PC-9 (cell line): ENCODE measurements at regions not wholly inside any gene's neighbourhood (a gene's known extent, or its start where the extent isn't known, plus 50 kb on each side); places are given as distances from the start of the nearest gene placed in this dataset.

Experiments
- BruUV-seq: library from RNA; stranded (reverse); fragments of 400-500 nt; replicated peaks from 2 replicates; lab custom pipeline; 2021; lab: Mats Ljungman, UMichigan
- CTCF ChIA-PET: fragments of 300-600 bp; sonication (Branson Sonifier 250); formaldehyde crosslinking; loops from one replicate; lab custom pipeline; 2022; ENCODE audit warnings: antibody characterized with exemption; lab: Charles Lee
- POLR2A ChIA-PET: fragments of 300-600 bp; sonication (Branson Sonifier 250); formaldehyde crosslinking; loops from one replicate; lab custom pipeline; 2022; ENCODE audit warnings: antibody characterized with exemption; ENCODE audit not compliant: unreplicated experiment; lab: Charles Lee
- DNase-seq, 2 experiments: peaks; one replicate each; pipeline versions ENCODE4 v3.0.0 to v3.0.0-alpha.2; 2015 to 2022; ENCODE audit warnings: mixed read lengths in 1 of 2
- H2AFZ ChIP-seq: fragments of 200-600 bp; sonication (generic); 2 replicates; pipeline ENCODE4 v1.8.1; 2017; ENCODE audit warnings: antibody characterized with exemption
- H3F3A ChIP-seq: fragments of 200-600 bp; sonication (generic); 2 replicates; pipeline ENCODE4 v1.8.1; 2017; ENCODE audit warnings: antibody characterized with exemption, mild to moderate bottlenecking, low read depth; ENCODE audit not compliant: insufficient read depth
- H3K27ac ChIP-seq: fragments of 200-600 bp; sonication (generic); 2 replicates; pipeline ENCODE4 v1.6.1; 2016; ENCODE audit warnings: mixed run types
- H3K27me3 ChIP-seq: fragments of 200-600 bp; sonication (generic); 2 replicates; pipeline ENCODE4 v1.6.1; 2016; ENCODE audit warnings: low read depth, mixed run types; ENCODE audit not compliant: insufficient read depth
- H3K36me3 ChIP-seq: fragments of 200-600 bp; sonication (generic); 2 replicates; pipeline ENCODE4 v1.6.1; 2016; ENCODE audit warnings: low read depth, mixed run types
- H3K4me1 ChIP-seq: fragments of 200-600 bp; sonication (generic); replicated peaks from 2 replicates; pipeline ENCODE4 v1.6.1; 2016; ENCODE audit warnings: mixed run types; ENCODE audit not compliant: insufficient read depth
- H3K4me2 ChIP-seq: fragments of 200-600 bp; sonication (generic); 2 replicates; pipeline ENCODE4 v1.6.1; 2017; ENCODE audit warnings: mixed run types
- H3K4me3 ChIP-seq: fragments of 200-600 bp; sonication (generic); 2 replicates; pipeline ENCODE4 v1.6.1; 2016; ENCODE audit warnings: mixed run types
- H3K79me2 ChIP-seq: fragments of 200-600 bp; sonication (generic); 2 replicates; pipeline ENCODE4 v1.6.1; 2017; ENCODE audit warnings: low read depth, mixed run types
- H3K9me2 ChIP-seq: fragments of 200-600 bp; sonication (generic); 2 replicates; pipeline ENCODE4 v1.8.1; 2017; ENCODE audit warnings: mild to moderate bottlenecking; ENCODE audit not compliant: insufficient read depth
- H3K9me3 ChIP-seq: fragments of 200-600 bp; sonication (generic); 2 replicates; pipeline ENCODE4 v1.8.1; 2016; ENCODE audit warnings: low read depth; ENCODE audit not compliant: insufficient read depth
- H4K20me1 ChIP-seq: fragments of 200-600 bp; sonication (generic); 2 replicates; pipeline ENCODE4 v1.8.1; 2017; ENCODE audit not compliant: insufficient read depth
- CTCF ChIP-seq: fragments of 200-600 bp; sonication (generic); conservative IDR thresholded peaks from 2 replicates; pipeline ENCODE4 v1.6.1; 2017; ENCODE audit warnings: mixed run types, antibody characterized with exemption, mild to moderate bottlenecking, moderate library complexity
- EZH2 ChIP-seq: fragments of 200-600 bp; sonication (generic); IDR thresholded peaks from 2 replicates; pipeline ENCODE4 v1.8.0; 2017; ENCODE audit warnings: antibody characterized with exemption, low read depth
- intact Hi-C: fragments of 100-400 bp; cut with micrococcal nuclease; formaldehyde crosslinking; loops from one replicate; pipeline ENCODE4 v1.10.0; 2022; ENCODE audit not compliant: unreplicated experiment

GRCh38 chr20:3326779-3327521 is 80.5 kb downstream of the DNAAF9 start:
- POLR2A ChIA-PET = no interaction called here
- Histone ChIP-seq H2AFZ (no peak overlapping the region), H3K4me3 (no peak overlapping the region), H3K4me1 (peaks cover 6% of the 10 kb centered on the region; the same call in 1 of the 2 replicates), H3K27me3 (no peaks in the 10 kb centered on the region), H4K20me1 (no peaks in the 10 kb centered on the region), H3F3A (no peaks in the 10 kb centered on the region), H3K36me3 (no peaks in the 10 kb centered on the region), H3K9me2 (no peaks in the 10 kb centered on the region), H3K4me2 (no peak overlapping the region), H3K79me2 (no peaks in the 10 kb centered on the region), H3K27ac (no peak overlapping the region), H3K9me3 (no peaks in the 10 kb centered on the region)
- TF ChIP-seq EZH2 = no peak
- no peak for TF ChIP-seq CTCF
- no peak for DNase-seq
- no TSS peak for BruUV-seq
- intact Hi-C loops = no loop called here
- CTCF ChIA-PET = no interaction called here

- Histone ChIP-seq H3K27me3 (no peaks in the 10 kb centered on the region), H3K79me2 (no peaks in the 10 kb centered on the region), H3K9me3 (no peaks in the 10 kb centered on the region), H3K4me1 (peaks cover 6% of the 10 kb centered on the region; the same call in 1 of the 2 replicates), H3K9me2 (no peaks in the 10 kb centered on the region), H3K4me2 (no peak overlapping the region), H3F3A (no peaks in the 10 kb centered on the region), H3K4me3 (no peak overlapping the region), H3K36me3 (no peaks in the 10 kb centered on the region), H4K20me1 (no peaks in the 10 kb centered on the region), H2AFZ (no peak overlapping the region), H3K27ac (no peak overlapping the region)
- no TSS peak for BruUV-seq
- TF ChIP-seq EZH2 = no peak
- no peak for TF ChIP-seq CTCF
- ChIA-PET CTCF (no interaction called here), POLR2A (no interaction called here)
- DNase-seq = no peak
- intact Hi-C loops = no loop called here
Observed at GRCh38 chr20:3325864-3326263, 81.6 kb downstream of the DNAAF9 start.

- BruUV-seq = no TSS peak
- peak; percentile 43 to 53 for DNase-seq
- H3K27ac ChIP-seq = no peak overlapping the region
- H3K4me1 ChIP-seq = peaks cover 10% of the 10 kb centered on the region
- no peaks in the 10 kb centered on the region for H3K9me2 ChIP-seq
- peaks cover 4% of the 10 kb centered on the region; the same call in 1 of the 2 replicates for H3F3A ChIP-seq
- H4K20me1 ChIP-seq = no peaks in the 10 kb centered on the region
- no peak overlapping the region for H3K4me3 ChIP-seq
- intact Hi-C loops = no loop called here
- no peak for TF ChIP-seq EZH2
- TF ChIP-seq CTCF = no peak
- no peaks in the 10 kb centered on the region for H3K9me3 ChIP-seq
- H2AFZ ChIP-seq = no peak overlapping the region
- H3K36me3 ChIP-seq = no peaks in the 10 kb centered on the region
- no peak overlapping the region for H3K4me2 ChIP-seq
- ChIA-PET POLR2A (no interaction called here), CTCF (no interaction called here)
- H3K79me2 ChIP-seq = no peaks in the 10 kb centered on the region
- no peaks in the 10 kb centered on the region for H3K27me3 ChIP-seq
Observed at GRCh38 chr20:3323398-3323797, 84.1 kb downstream of the DNAAF9 start.
